CD14-positive monocyte (primary cell): ENCODE measurements at regions not wholly inside any gene's neighbourhood (a gene's known extent, or its start where the extent isn't known, plus 50 kb on each side); places are given as distances from the start of the nearest gene placed in this dataset.

Experiments used
- DNase-seq, 3 donors: peaks; one replicate each; pipeline ENCODE4 v3.0.0-alpha.2; 2011 to 2022
- H2AFZ ChIP-seq: 2 replicates; pipeline ENCODE4 v1.6.0; 2012; ENCODE audit warnings: mild to moderate bottlenecking, low read depth, low read length, inconsistent platforms; ENCODE audit not compliant: insufficient read depth, poor library complexity, severe bottlenecking
- H3K27ac ChIP-seq, 2 donors: 1 replicate in 1 of 2; 2 replicates in 1 of 2; pipeline ENCODE4 v1.5.1; 2012 to 2013; ENCODE audit warnings: low read length in 2 of 2, control low read depth in 1 of 2, inconsistent platforms in 1 of 2, low read depth in 1 of 2, mild to moderate bottlenecking in 1 of 2
- H3K27me3 ChIP-seq, 2 donors: one replicate each; pipeline versions ENCODE4 v1.6.0 to v1.6.1; 2011 to 2013; ENCODE audit warnings: low read length in 2 of 2; ENCODE audit not compliant: control insufficient read depth in 2 of 2, insufficient read depth in 2 of 2
- H3K36me3 ChIP-seq, 2 donors: replicated peaks in 1 of 2; 1 replicate in 1 of 2; 2 replicates in 1 of 2; pipeline versions ENCODE4 v1.5.1 to v1.6.1; 2012 to 2013; ENCODE audit warnings: low read length in 2 of 2, control low read depth in 1 of 2, inconsistent platforms in 1 of 2, mild to moderate bottlenecking in 1 of 2; ENCODE audit not compliant: insufficient read depth in 2 of 2, control insufficient read depth in 1 of 2
- H3K4me1 ChIP-seq, 2 donors: 1 replicate in 1 of 2; 2 replicates in 1 of 2; pipeline versions ENCODE4 v1.5.1 to v1.6.1; 2012 to 2013; ENCODE audit warnings: low read length in 2 of 2, control low read depth in 1 of 2, inconsistent platforms in 1 of 2, mild to moderate bottlenecking in 1 of 2, moderate library complexity in 1 of 2; ENCODE audit not compliant: insufficient read depth in 2 of 2, control insufficient read depth in 1 of 2
- H3K4me2 ChIP-seq: replicated peaks from 2 replicates; pipeline ENCODE3; 2012; ENCODE audit warnings: low read length, moderate library complexity, mild to moderate bottlenecking; ENCODE audit not compliant: poor library complexity, severe bottlenecking; ENCODE audit errors: extremely low read depth
- H3K4me3 ChIP-seq, 3 experiments: fragments of 200-600 bp in 1 of 3; sonication (generic) in 1 of 3; replicated peaks in 1 of 3; 1 replicate in 2 of 3; 2 replicates in 1 of 3; pipeline ENCODE4 v1.5.1; 2011 to 2013; ENCODE audit warnings: low read length in 3 of 3, mild to moderate bottlenecking in 3 of 3, control low read depth in 2 of 3, low read depth in 2 of 3, inconsistent platforms in 1 of 3, moderate library complexity in 1 of 3
- H3K79me2 ChIP-seq: 2 replicates; pipeline ENCODE4 v1.6.0; 2012; ENCODE audit warnings: mild to moderate bottlenecking, control low read depth, inconsistent platforms, low read length, moderate library complexity; ENCODE audit not compliant: insufficient read depth
- H3K9ac ChIP-seq: 2 replicates; pipeline ENCODE4 v1.6.0; 2017; ENCODE audit warnings: low read length, mild to moderate bottlenecking; ENCODE audit not compliant: insufficient read depth, poor library complexity, severe bottlenecking
- H3K9me3 ChIP-seq, 2 donors: replicated peaks in 1 of 2; 1 replicate in 1 of 2; 2 replicates in 1 of 2; pipeline versions ENCODE4 v1.5.1 to v1.6.1; 2012 to 2013; ENCODE audit warnings: low read length in 2 of 2, control low read depth in 1 of 2; ENCODE audit not compliant: control insufficient read depth in 1 of 2, insufficient read depth in 1 of 2
- H4K20me1 ChIP-seq: 2 replicates; pipeline ENCODE4 v1.6.0; 2012; ENCODE audit warnings: mild to moderate bottlenecking, low read length, control low read depth, moderate library complexity; ENCODE audit not compliant: insufficient read depth
- H3K27ac Mint-ChIP-seq, 7 donors: one replicate each; pipeline ENCODE4 v1.8.0; 2020; ENCODE audit warnings: mild to moderate bottlenecking in 7 of 7, mixed read lengths in 7 of 7, moderate library complexity in 6 of 7, inconsistent platforms in 2 of 7
- H3K27me3 Mint-ChIP-seq, 3 donors: one replicate each; pipeline ENCODE4 v1.8.0; 2021 to 2022; ENCODE audit warnings: low read depth in 3 of 3, mild to moderate bottlenecking in 3 of 3, mixed read lengths in 3 of 3, moderate library complexity in 3 of 3, inconsistent platforms in 1 of 3
- H3K36me3 Mint-ChIP-seq, 2 donors: one replicate each; pipeline ENCODE4 v1.8.0; 2020; ENCODE audit warnings: mixed read lengths in 2 of 2, inconsistent platforms in 1 of 2, mild to moderate bottlenecking in 1 of 2
- H3K4me1 Mint-ChIP-seq: one replicate; pipeline ENCODE4 v1.8.0; 2020; ENCODE audit warnings: mild to moderate bottlenecking, mixed read lengths
- H3K4me3 Mint-ChIP-seq, 2 donors: one replicate each; pipeline ENCODE4 v1.8.0; 2020; ENCODE audit warnings: mild to moderate bottlenecking in 2 of 2, mixed read lengths in 2 of 2, moderate library complexity in 1 of 2
- H3K9me3 Mint-ChIP-seq, 7 donors: one replicate each; pipeline ENCODE4 v1.8.0; 2020 to 2022; ENCODE audit warnings: mixed read lengths in 7 of 7, mild to moderate bottlenecking in 6 of 7, moderate library complexity in 6 of 7, inconsistent platforms in 2 of 7
- CTCF ChIP-seq: fragments of 200-600 bp; IDR thresholded peaks from one replicate; pipeline ENCODE4 v1.8.0; 2022; ENCODE audit warnings: antibody characterized with exemption, mild to moderate bottlenecking
- WGBS: methylation state at CpG from one replicate; pipeline ENCODE4 v1.1.5; 2013; ENCODE audit warnings: missing lambda C conversion rate; ENCODE audit not compliant: insufficient coverage; 5-methylcytosine and 5-hydroxymethylcytosine counted together
- intact Hi-C, 2 donors: fragments of 100-400 bp; cut with micrococcal nuclease; formaldehyde crosslinking; loops; one replicate each; pipeline versions ENCODE4 v1.15.0 to v1.15.1; 2023

GRCh38 chr15:94535298-94536048 lies 304.1 kb downstream of the MCTP2 start:
- no peak for TF ChIP-seq CTCF
- no peak overlapping the region for H2AFZ ChIP-seq
- no peaks in the 10 kb centered on the region for H4K20me1 ChIP-seq
- no peak overlapping the region for H3K9ac ChIP-seq
- no peaks in the 10 kb centered on the region for H3K9me3 ChIP-seq
- 67% methylated on average over 2 of the region's 2 CpGs for WGBS
- intact Hi-C loops, result no loop called here
- Mint-ChIP-seq H3K9me3 (no peaks in the 10 kb centered on the region), H3K4me1 (no peaks in the 10 kb centered on the region), H3K4me3 (no peak overlapping the region), H3K27me3 (peaks cover 0 to 8% (median 6%) of the 10 kb centered on the region in 3 donors), H3K27ac (no peak overlapping the region), H3K36me3 (no peaks in the 10 kb centered on the region)
- H3K79me2 ChIP-seq, result no peaks in the 10 kb centered on the region
- no peak overlapping the region for H3K4me3 ChIP-seq
- H3K27ac ChIP-seq, result no peak overlapping the region
- no peak for DNase-seq
- no peaks in the 10 kb centered on the region for H3K4me1 ChIP-seq
- H3K27me3 ChIP-seq, result no peaks in the 10 kb centered on the region
- no peaks in the 10 kb centered on the region for H3K36me3 ChIP-seq
- no peak overlapping the region for H3K4me2 ChIP-seq

GRCh38 chr15:94536549-94536948 lies 305.2 kb downstream of the MCTP2 start:
- no peaks in the 10 kb centered on the region for H3K9me3 Mint-ChIP-seq

More at GRCh38 chr15:94536549-94536948, 305.2 kb downstream of the MCTP2 start:
- Mint-ChIP-seq H3K4me3 (no peak overlapping the region), H3K36me3 (no peaks in the 10 kb centered on the region), H3K27ac (no peak overlapping the region), H3K4me1 (no peaks in the 10 kb centered on the region), H3K27me3 (peaks cover 0 to 8% (median 4%) of the 10 kb centered on the region in 3 donors)
- H3K27ac ChIP-seq, result no peak overlapping the region
- no peaks in the 10 kb centered on the region for H4K20me1 ChIP-seq
- no peak overlapping the region for H3K9ac ChIP-seq
- no peaks in the 10 kb centered on the region for H3K79me2 ChIP-seq
- 27% methylated on average over 3 of the region's 3 CpGs for WGBS
- intact Hi-C loops, result no loop called here
- H3K36me3 ChIP-seq, result no peaks in the 10 kb centered on the region
- H3K4me1 ChIP-seq, result no peaks in the 10 kb centered on the region
- no peak overlapping the region for H2AFZ ChIP-seq
- no peaks in the 10 kb centered on the region for H3K9me3 ChIP-seq
- H3K4me2 ChIP-seq, result no peak overlapping the region
- no peaks in the 10 kb centered on the region for H3K27me3 ChIP-seq
- TF ChIP-seq CTCF, result no peak
- DNase-seq, result no peak
- H3K4me3 ChIP-seq, result no peak overlapping the region
